H1 (cell line): ENCODE measurements at regions not wholly inside any gene's neighbourhood (a gene's known extent, or its start where the extent isn't known, plus 50 kb on each side); places are given as distances from the start of the nearest gene placed in this dataset.

Experiments used
- CEBPB ChIP-seq: IDR thresholded peaks from 2 replicates; pipeline ENCODE4 v1.6.1; 2012; ENCODE audit warnings: low read depth, low read length
- CTCF ChIP-seq, 3 experiments: IDR thresholded peaks; 1 replicate in 2 of 3; 2 replicates in 1 of 3; pipeline versions ENCODE4 v1.5.1 to v1.6.1; 2011; ENCODE audit warnings: low read length in 3 of 3, mild to moderate bottlenecking in 3 of 3, inconsistent platforms in 2 of 3, low read depth in 1 of 3, moderate library complexity in 1 of 3; ENCODE audit not compliant: insufficient read depth in 1 of 3; ENCODE audit errors: control extremely low read depth in 1 of 3
- EP300 ChIP-seq, 2 experiments: IDR thresholded peaks; 1 replicate in 1 of 2; 2 replicates in 1 of 2; pipeline ENCODE4 v1.6.1; 2011 to 2012; ENCODE audit warnings: low read depth in 2 of 2, low read length in 2 of 2, mild to moderate bottlenecking in 2 of 2, borderline replicate concordance in 1 of 2, inconsistent platforms in 1 of 2, moderate library complexity in 1 of 2
- FOSL1 ChIP-seq: IDR thresholded peaks from 2 replicates; pipeline ENCODE4 v1.6.1; 2011; ENCODE audit warnings: mild to moderate bottlenecking, low read depth, low read length, moderate library complexity; ENCODE audit not compliant: insufficient read depth
- SP2 ChIP-seq: IDR thresholded peaks from 2 replicates; pipeline ENCODE4 v1.6.1; 2012; ENCODE audit warnings: mild to moderate bottlenecking, low read length, inconsistent platforms
- TEAD4 ChIP-seq: IDR thresholded peaks from 2 replicates; pipeline ENCODE4 v1.6.1; 2012; ENCODE audit warnings: low read depth, low read length, inconsistent platforms, mixed read lengths

DNA sequence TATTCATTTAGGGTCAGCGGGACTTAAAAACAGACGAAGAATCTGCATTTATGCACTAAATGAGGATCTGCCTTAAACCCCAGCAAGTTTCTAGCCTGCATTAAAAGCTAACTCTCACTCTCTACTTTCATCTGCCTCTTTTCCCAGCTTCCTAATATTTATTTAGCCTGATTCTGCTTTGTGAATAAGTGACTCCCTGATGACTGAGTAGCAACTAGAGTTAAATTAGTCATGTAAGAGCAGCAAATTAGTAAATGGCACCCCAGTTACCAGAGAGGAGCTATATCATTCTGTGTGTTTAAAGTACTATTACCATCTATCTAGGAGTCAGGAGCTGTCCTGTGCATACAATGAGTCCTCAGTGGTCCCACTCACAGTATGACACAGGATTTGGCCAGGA is 391.0 kb upstream of the RORA start:
- TF ChIP-seq CTCF (IDR thresholded peaks at IDR 0.05; ENCODE audit: control extremely low read depth in 1 of 3, insufficient read depth in 1 of 3, low read depth in 1 of 3, low read length in 3 of 3) (no peak), CEBPB (no peak), FOSL1 (no peak), SP2 (no peak), EP300 (IDR thresholded peaks at IDR 0.05; ENCODE audit: borderline replicate concordance in 1 of 2, low read depth in 2 of 2, low read length in 2 of 2) (no peak), TEAD4 (no peak)
